RPMI7951 (cell line): ENCODE measurements at regions not wholly inside any gene's neighbourhood (a gene's known extent, or its start where the extent isn't known, plus 50 kb on each side); places are given as distances from the start of the nearest gene placed in this dataset.

ENCODE experiments used
- DNase-seq: peaks from one replicate; pipeline ENCODE4 v3.0.0-alpha.2; 2012; ENCODE audit warnings: low read depth

- no peak for DNase-seq
Measured at GRCh38 chr11:95692526-95693260, 96.9 kb downstream of the FAM76B start.

GRCh38 chr11:95690100-95690499 is 99.5 kb downstream of the FAM76B start:
- DNase-seq = no peak

- DNase-seq = no peak
Measured at GRCh38 chr11:95688501-95689222, 100.9 kb downstream of the FAM76B start.

- no peak for DNase-seq
Measured at GRCh38 chr11:95688015-95688414, 101.6 kb downstream of the FAM76B start.

- no peak for DNase-seq
Measured at GRCh38 chr11:95686265-95686664, 103.3 kb downstream of the FAM76B start.

DNA sequence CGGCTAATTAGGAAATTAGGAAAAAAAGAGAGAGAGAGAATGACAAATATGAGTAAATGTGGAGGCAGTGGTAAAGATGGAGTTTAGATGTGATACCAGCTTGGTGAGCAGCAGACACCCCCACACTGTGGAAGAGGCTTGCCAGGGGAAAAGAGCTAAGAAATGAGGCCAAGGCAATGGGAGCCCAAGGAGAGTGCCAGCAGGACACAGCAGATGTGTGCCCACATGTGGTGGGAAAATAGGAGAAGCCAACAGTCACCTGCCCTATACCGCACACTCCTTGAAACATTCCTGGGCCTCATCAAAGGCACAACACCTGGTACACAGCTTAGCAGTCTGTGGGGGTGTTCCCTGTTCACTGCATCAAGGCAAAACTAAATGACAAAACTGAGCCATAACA is 104.9 kb downstream of the FAM76B start:
- DNase-seq = no peak

GRCh38 chr11:95684170-95684569 is 105.4 kb downstream of the FAM76B start:
- DNase-seq = no peak

GRCh38 chr11:95682552-95682951 is 107.0 kb downstream of the FAM76B start:
- DNase-seq = peak; percentile 17

DNA sequence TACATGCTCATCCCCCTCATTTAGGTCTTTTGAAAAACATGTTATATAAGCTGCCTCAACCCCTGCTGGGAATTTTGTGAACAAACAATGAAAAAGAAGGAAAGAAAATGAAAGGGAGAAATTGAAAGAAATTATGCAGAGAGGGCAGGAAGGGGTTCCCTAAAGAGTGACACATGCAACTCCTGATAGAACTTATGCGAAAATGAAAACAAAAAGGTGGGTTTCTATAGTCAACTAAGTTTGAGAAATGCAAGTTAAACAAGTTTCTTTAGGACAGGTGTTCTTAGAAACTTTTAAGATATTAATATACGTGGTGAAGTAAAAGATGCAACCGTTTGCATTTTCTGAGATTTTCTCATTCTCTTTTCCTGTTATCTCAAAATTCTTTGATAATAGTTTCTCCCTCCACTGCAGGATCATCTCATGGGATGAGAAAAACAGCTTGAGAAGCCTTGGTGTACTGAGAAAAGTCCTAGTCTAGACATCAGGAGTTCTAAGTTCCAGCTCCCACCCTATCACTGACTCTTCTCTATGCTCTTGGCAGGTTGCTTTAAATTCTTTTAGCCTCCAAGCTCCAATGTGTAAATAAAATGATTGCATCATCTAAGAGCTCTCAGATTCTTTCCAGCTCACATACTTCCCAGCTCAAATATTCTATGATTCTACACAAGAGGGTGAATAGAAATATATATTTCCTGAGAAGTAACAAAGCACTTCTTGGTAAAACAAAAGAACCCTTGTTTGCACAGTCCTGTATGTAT is 109.2 kb downstream of the FAM76B start:
- no peak for DNase-seq

DNA sequence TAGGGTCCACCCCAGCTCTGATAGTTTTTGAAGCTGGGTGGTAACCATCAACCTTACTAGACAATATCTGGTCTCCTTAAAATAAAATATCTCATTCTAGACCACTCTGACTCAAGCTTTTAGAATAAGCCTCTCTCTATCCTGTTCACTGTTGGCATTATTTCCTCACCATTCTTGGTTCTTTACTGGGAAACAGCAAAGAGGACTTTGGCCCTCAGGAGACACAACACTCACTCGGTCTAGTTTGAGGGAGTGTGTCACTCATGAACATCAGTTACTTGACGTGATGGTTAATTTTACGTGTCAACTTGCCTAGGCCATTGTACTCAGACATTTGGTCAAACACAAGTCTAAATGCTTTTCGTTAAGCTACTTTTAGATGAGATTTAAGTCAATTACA is 110.6 kb downstream of the FAM76B start:
- no peak for DNase-seq

- DNase-seq = no peak
Measured at GRCh38 chr11:95676308-95676707, 113.3 kb downstream of the FAM76B start.

DNA sequence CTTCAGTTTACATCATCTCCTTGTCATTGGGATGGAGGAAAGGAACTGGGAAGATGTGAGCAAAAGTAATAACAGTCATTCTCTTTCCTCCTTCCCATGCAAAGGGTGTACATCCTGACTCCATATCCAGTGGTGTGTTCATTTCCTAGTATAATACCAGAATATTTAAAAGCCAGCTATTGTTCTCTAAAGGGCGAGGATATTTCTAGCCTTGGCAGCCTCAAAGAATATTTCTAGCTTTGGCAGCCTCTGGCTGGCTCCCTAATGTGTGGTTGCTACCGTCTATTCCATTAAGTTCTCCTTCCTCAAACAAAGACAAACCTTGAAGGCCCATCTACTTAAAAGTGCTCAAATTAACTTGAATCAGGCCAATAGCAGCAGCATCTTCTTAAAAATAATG is 114.0 kb downstream of the FAM76B start:
- no peak for DNase-seq

GRCh38 chr11:95674657-95675358 is 114.8 kb downstream of the FAM76B start:
- DNase-seq = no peak

GRCh38 chr11:95671768-95672167 is 117.8 kb downstream of the FAM76B start:
- DNase-seq = peak; percentile 3

DNA sequence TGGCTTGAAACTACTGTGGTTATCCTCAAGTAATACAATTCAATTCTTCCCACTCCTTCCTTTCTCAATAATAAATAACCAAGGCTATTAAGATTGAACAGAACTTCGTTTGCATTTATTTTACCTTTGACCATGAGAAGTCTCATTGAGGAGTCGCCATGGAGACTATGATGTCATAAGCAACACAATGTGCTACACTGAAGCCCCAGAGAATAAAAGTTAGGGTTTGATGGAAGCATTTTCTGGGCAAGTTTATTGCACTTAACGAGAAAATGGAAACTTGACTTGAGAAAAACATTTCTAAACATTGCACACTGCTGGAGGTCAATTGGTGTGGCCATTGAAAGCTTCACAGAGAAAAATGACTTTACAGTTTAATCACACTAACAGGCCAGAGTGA is 121.5 kb downstream of the FAM76B start:
- DNase-seq = no peak

GRCh38 chr11:95661162-95661561 is 128.4 kb downstream of the FAM76B start:
- DNase-seq = no peak

DNA sequence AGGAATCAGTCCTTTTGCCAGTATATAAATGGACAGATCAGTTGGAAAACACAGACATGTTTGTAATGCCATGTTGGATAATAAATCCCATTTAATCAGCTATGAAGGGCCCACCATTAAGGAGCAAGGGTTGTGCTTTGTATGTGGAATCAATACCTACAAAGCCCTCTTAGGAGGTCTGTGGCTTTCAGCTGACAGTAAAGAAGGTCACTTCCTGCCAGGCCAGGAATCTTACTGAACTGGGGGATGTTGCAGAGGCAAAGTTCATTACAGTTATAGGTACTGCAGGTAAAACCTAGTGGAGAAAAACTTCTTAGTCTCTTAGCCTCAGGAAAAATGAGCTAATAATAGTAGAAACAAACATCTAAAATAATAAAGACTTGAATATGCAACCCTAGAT is 129.5 kb downstream of the FAM76B start:
- DNase-seq = no peak

GRCh38 chr11:95659088-95659487 is 130.5 kb downstream of the FAM76B start:
- DNase-seq = no peak

GRCh38 chr11:95655536-95655935 is 134.0 kb downstream of the FAM76B start:
- DNase-seq = no peak

- no peak for DNase-seq
Measured at GRCh38 chr11:95653680-95654079, 135.9 kb downstream of the FAM76B start.

DNA sequence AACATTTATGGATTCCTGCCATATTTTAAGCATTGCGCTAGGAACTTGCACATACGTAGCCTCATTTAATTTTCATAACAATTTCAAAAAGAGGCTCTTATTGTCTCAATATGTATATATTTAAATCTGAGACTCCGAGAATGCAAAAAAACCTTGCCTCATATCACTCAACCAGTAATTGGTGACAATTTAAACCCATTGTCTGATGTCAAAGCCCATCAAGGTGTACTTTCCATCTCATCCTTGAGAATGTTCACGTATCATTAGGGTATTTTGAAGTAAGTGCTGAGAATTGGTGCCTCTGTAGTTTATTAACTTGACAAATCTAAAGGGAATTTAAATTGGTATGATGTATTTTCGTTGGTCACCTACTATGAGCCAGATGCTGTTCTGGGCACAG is 136.5 kb downstream of the FAM76B start:
- no peak for DNase-seq

GRCh38 chr11:95652002-95652472 is 137.5 kb downstream of the FAM76B start:
- peak; percentile 2 for DNase-seq
